K562 (cell line): ENCODE measurements at regions not wholly inside any gene's neighbourhood (a gene's known extent, or its start where the extent isn't known, plus 50 kb on each side); places are given as distances from the start of the nearest gene placed in this dataset.

Source experiments
- ATAC-seq: fragments of 200-7000 bp; cut with Tn5 transposase; 3 replicates; pipeline ENCODE4 v1.9.1; 2020; ENCODE audit warnings: moderate library complexity
- BruUV-seq: library from RNA; stranded (reverse); fragments of 400-500 nt; replicated peaks from 2 replicates; lab custom pipeline; 2021; lab: Mats Ljungman, UMichigan
- CTCF ChIA-PET: fragments of 300-600 bp; formaldehyde crosslinking; extraction: SDS; loops from one replicate; lab custom pipeline; 2021; ENCODE audit warnings: low intra/inter-chr PET ratio; lab: Yijun Ruan, JAX
- POLR2A ChIA-PET: fragments of 300-600, 350-650 bp; sonication (Branson Sonifier 250); formaldehyde crosslinking; extraction: SDS; loops from one replicate; lab custom pipeline; 2021; ENCODE audit warnings: antibody characterized with exemption, inconsistent platforms; lab: Yijun Ruan, JAX
- DNase-seq, 4 experiments: peaks; one replicate each; pipeline versions ENCODE4 v3.0.0 to v3.0.0-alpha.2; 2011 to 2018; ENCODE audit warnings: low spot score in 3 of 4, mixed read lengths in 3 of 4; ENCODE audit errors: extremely low read depth in 1 of 4
- FAIRE-seq: peaks from 2 replicates; lab custom pipeline; 2011; peaks lifted over from hg19 to GRCh38; lab: Jason Lieb, UNC
- H2AFZ ChIP-seq: 2 replicates; pipeline ENCODE4 v1.6.0; 2011; ENCODE audit warnings: low read depth, low read length, control low read depth, inconsistent platforms
- H3K27ac ChIP-seq: fragments of 200-600 bp; 3 replicates; pipeline ENCODE4 v1.8.0; 2011; ENCODE audit warnings: low read depth, mild to moderate bottlenecking, control low read depth, inconsistent platforms, low read length, moderate library complexity, mixed read lengths; ENCODE audit errors: extremely low read depth
- H3K27me3 ChIP-seq, 2 experiments: fragments of 300-600 bp in 1 of 2; 2 replicates in 1 of 2; 3 replicates in 1 of 2; pipeline versions ENCODE4 v1.6.0 to v1.8.0; 2011; ENCODE audit warnings: inconsistent platforms in 2 of 2, low read length in 2 of 2, mild to moderate bottlenecking in 1 of 2, mixed read lengths in 1 of 2, moderate library complexity in 1 of 2; ENCODE audit not compliant: control insufficient read depth in 2 of 2, insufficient read depth in 2 of 2
- H3K36me3 ChIP-seq: fragments of 300-600 bp; 3 replicates; pipeline ENCODE4 v1.8.0; 2011; ENCODE audit warnings: mild to moderate bottlenecking, low read length, inconsistent platforms; ENCODE audit not compliant: control insufficient read depth, insufficient read depth
- H3K4me1 ChIP-seq, 2 experiments: fragments of 200-600 bp in 1 of 2; replicated peaks in 1 of 2; 2 replicates in 1 of 2; 3 replicates in 1 of 2; pipeline versions ENCODE4 v1.5.1 to v1.8.0; 2011; ENCODE audit warnings: inconsistent platforms in 2 of 2, low read length in 2 of 2, mild to moderate bottlenecking in 1 of 2, mixed read lengths in 1 of 2, moderate library complexity in 1 of 2; ENCODE audit not compliant: control insufficient read depth in 2 of 2, insufficient read depth in 2 of 2
- H3K4me2 ChIP-seq: 2 replicates; pipeline ENCODE4 v1.6.1; 2011; ENCODE audit warnings: low read length, control low read depth, inconsistent platforms, mixed read lengths; ENCODE audit not compliant: insufficient read depth
- H3K4me3 ChIP-seq: fragments of 200-600 bp; sonication (generic), shearing (Covaris generic); 2 replicates; pipeline ENCODE4 v1.5.1; 2016; ENCODE audit warnings: control low read depth, inconsistent platforms
- H3K79me2 ChIP-seq: fragments of 200-600 bp; 3 replicates; pipeline ENCODE4 v1.8.0; 2011; ENCODE audit warnings: low read length, inconsistent platforms; ENCODE audit not compliant: control insufficient read depth, insufficient read depth
- H3K9ac ChIP-seq, 2 experiments: 2 replicates each; pipeline versions ENCODE4 v1.6.0 to v1.6.1; 2011; ENCODE audit warnings: low read depth in 2 of 2, low read length in 2 of 2, control low read depth in 1 of 2, inconsistent platforms in 1 of 2, mild to moderate bottlenecking in 1 of 2, mixed read lengths in 1 of 2; ENCODE audit not compliant: insufficient read depth in 1 of 2
- H3K9me1 ChIP-seq: one replicate; pipeline ENCODE4 v1.6.0; 2011; ENCODE audit warnings: inconsistent platforms, mild to moderate bottlenecking, low read length, moderate library complexity; ENCODE audit not compliant: control insufficient read depth, insufficient read depth
- H3K9me3 ChIP-seq: replicated peaks from 2 replicates; pipeline ENCODE4 v1.5.1; 2011; ENCODE audit warnings: low read depth, low read length, inconsistent platforms; ENCODE audit not compliant: control insufficient read depth, insufficient read depth
- H4K20me1 ChIP-seq: replicated peaks from 2 replicates; pipeline ENCODE4 v1.6.1; 2011; ENCODE audit warnings: low read length, inconsistent platforms, mixed read lengths; ENCODE audit not compliant: control insufficient read depth, insufficient read depth
- HCFC1 ChIP-seq: IDR thresholded peaks from 2 replicates; pipeline ENCODE4 v1.6.1; 2012; ENCODE audit warnings: low read depth, low read length, improper control_type of control experiment
- POLR2AphosphoS5 ChIP-seq: IDR thresholded peaks from 2 replicates; pipeline ENCODE4 v1.6.1; 2011; ENCODE audit warnings: mild to moderate bottlenecking, low read depth, low read length, moderate library complexity; ENCODE audit not compliant: control insufficient read depth, insufficient read depth
- ZBTB40 ChIP-seq, 2 experiments: fragments of 450-650 bp in 1 of 2; sonication (generic) in 1 of 2; formaldehyde crosslinking in 1 of 2; IDR thresholded peaks; 2 replicates each; pipeline versions ENCODE4 v1.7.1 to v1.9.0; 2016 to 2022; ENCODE audit warnings: inconsistent platforms in 1 of 2, mild to moderate bottlenecking in 1 of 2, missing genetic modification reagents in 1 of 2
- WGBS: fragments of 100-300 bp; shearing (Covaris generic); methylation state at CpG from one replicate; pipeline ENCODE4 v1.1.6; 2016; ENCODE audit warnings: low coverage, mixed read lengths; ENCODE audit not compliant: insufficient coverage; ENCODE audit errors: missing lambda C conversion rate; 5-methylcytosine and 5-hydroxymethylcytosine counted together
- in situ Hi-C: fragments of 300-500 bp; cut with MboI; formaldehyde crosslinking; loops from 4 replicates; pipeline ENCODE4 v1.15.0; 2018; ENCODE audit warnings: inconsistent platforms, mixed read lengths
- intact Hi-C: fragments of 100-400 bp; cut with micrococcal nuclease; formaldehyde crosslinking; loops from 2 replicates; pipeline ENCODE4 v1.14.2; 2022

GRCh38 chr18:66432636-66433035 is 171.3 kb downstream of the CDH19 start:
- in situ Hi-C loops, result no loop called here
- CTCF ChIA-PET, result no interaction called here
- TF ChIP-seq HCFC1, result no peak
- TF ChIP-seq POLR2AphosphoS5, result no peak
- no peak for TF ChIP-seq ZBTB40 (IDR thresholded peaks at IDR 0.05)
- TF ChIP-seq ZBTB40 (CRISPR knock-in tag; IDR thresholded peaks at IDR 0.05), result no peak
- TF ChIP-seq, all 486 proteins: peak for 0
- H3K9ac ChIP-seq, result no peak overlapping the region
- FAIRE-seq (no peak), ATAC-seq (no peak), DNase-seq (no peak)
- H3K4me2 ChIP-seq, result no peak overlapping the region
- no peak overlapping the region for H2AFZ ChIP-seq
- no peak overlapping the region for H3K27ac ChIP-seq
- intact Hi-C loops, result no loop called here
- no peaks in the 10 kb centered on the region for H3K9me1 ChIP-seq
- no peaks in the 10 kb centered on the region for H3K79me2 ChIP-seq
- no peaks in the 10 kb centered on the region for H3K27me3 ChIP-seq
- no TSS peak for BruUV-seq
- H3K4me3 ChIP-seq, result no peak overlapping the region
- POLR2A ChIA-PET, result no interaction called here
- no peaks in the 10 kb centered on the region for H4K20me1 ChIP-seq
- H3K9me3 ChIP-seq, result no peaks in the 10 kb centered on the region
- WGBS, result no CpG with 5 or more reads among the region's 1 CpG
- H3K36me3 ChIP-seq, result no peaks in the 10 kb centered on the region
- H3K4me1 ChIP-seq, result no peaks in the 10 kb centered on the region
